ENCODE measurements at regions not wholly inside any gene's neighbourhood (a gene's known extent, or its start where the extent isn't known, plus 50 kb on each side); places are given as distances from the start of the nearest gene placed in this dataset.
"Not testable (repeated sequence)": the region's sequence is repeated elsewhere in the genome, so short reads cannot be mapped to it uniquely, and the experiment has no call there.

- H3K4me3 Mint-ChIP-seq (ENCODE audit: unreplicated experiment), result no peak overlapping the region
- DNase-seq (ENCODE audit: extremely low spot score, unreplicated experiment), result no peak
- TF ChIP-seq, protein P1, sequence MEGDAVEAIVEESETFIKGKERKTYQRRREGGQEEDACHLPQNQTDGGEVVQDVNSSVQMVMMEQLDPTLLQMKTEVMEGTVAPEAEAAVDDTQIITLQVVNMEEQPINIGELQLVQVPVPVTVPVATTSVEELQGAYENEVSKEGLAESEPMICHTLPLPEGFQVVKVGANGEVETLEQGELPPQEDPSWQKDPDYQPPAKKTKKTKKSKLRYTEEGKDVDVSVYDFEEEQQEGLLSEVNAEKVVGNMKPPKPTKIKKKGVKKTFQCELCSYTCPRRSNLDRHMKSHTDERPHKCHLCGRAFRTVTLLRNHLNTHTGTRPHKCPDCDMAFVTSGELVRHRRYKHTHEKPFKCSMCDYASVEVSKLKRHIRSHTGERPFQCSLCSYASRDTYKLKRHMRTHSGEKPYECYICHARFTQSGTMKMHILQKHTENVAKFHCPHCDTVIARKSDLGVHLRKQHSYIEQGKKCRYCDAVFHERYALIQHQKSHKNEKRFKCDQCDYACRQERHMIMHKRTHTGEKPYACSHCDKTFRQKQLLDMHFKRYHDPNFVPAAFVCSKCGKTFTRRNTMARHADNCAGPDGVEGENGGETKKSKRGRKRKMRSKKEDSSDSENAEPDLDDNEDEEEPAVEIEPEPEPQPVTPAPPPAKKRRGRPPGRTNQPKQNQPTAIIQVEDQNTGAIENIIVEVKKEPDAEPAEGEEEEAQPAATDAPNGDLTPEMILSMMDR (IDR thresholded peaks at IDR 0.05), result no peak
- peaks cover 13% of the 10 kb centered on the region for H3K4me1 Mint-ChIP-seq (ENCODE audit: unreplicated experiment)
- no peaks in the 10 kb centered on the region for H3K27me3 Mint-ChIP-seq (ENCODE audit: unreplicated experiment)
- H3K27ac Mint-ChIP-seq (ENCODE audit: unreplicated experiment), result no peak overlapping the region
- no peaks in the 10 kb centered on the region for H3K9me3 Mint-ChIP-seq (ENCODE audit: unreplicated experiment)
- no peaks in the 10 kb centered on the region for H3K36me3 Mint-ChIP-seq (ENCODE audit: unreplicated experiment)
Measured at GRCh38 chr1:82785268-82785790, 984.6 kb downstream of the ADGRL2 start.

DNA sequence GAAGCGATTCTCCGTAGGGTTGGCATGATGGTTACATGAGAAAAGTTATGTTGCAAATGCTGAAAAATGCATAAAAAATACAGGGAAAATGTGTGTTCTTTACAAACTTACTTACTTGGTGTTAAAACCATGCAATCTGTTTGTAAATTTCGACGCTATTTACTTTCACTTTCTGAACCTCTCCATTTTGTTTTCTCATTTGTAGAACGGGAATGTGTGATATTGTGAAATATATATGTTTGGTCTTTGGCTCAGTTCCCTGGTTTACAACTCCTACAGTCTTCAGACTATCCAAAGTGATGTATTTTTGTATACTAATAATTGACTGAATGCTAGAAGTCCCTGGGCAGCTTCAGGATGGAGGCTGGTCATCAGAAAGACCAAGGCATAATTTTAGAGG lies 982.3 kb downstream of the ADGRL2 start:
- H3K4me1 Mint-ChIP-seq (ENCODE audit: unreplicated experiment), result peaks cover 13% of the 10 kb centered on the region
- H3K36me3 Mint-ChIP-seq (ENCODE audit: unreplicated experiment), result no peaks in the 10 kb centered on the region
- TF ChIP-seq, protein P1 (IDR thresholded peaks at IDR 0.05), result no peak
- no peak overlapping the region for H3K27ac Mint-ChIP-seq (ENCODE audit: unreplicated experiment)
- H3K4me3 Mint-ChIP-seq (ENCODE audit: unreplicated experiment), result no peak overlapping the region
- no peaks in the 10 kb centered on the region for H3K9me3 Mint-ChIP-seq (ENCODE audit: unreplicated experiment)
- H3K27me3 Mint-ChIP-seq (ENCODE audit: unreplicated experiment), result no peaks in the 10 kb centered on the region
- DNase-seq (ENCODE audit: extremely low spot score, unreplicated experiment), result no peak

DNA sequence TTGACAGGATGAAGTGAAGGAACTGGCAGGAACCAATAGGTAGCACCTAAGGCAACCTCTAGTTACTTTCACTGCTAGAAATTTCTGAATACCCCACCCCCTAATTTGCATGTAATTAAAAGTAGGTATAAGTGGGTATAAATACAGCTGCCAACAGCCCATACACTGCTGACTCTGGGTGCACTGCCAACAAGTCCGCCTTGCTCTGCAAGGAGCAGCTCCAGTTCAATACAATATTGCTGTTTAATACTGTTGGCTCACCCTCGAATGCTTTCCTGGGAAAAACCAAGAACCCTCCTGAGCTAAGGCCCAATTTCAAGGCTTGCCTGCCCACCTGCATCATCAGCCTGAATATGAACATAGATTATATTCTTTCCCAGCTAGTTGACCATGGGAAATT lies 981.9 kb downstream of the ADGRL2 start:
- no peaks in the 10 kb centered on the region for H3K9me3 Mint-ChIP-seq (ENCODE audit: unreplicated experiment)
- no peaks in the 10 kb centered on the region for H3K36me3 Mint-ChIP-seq (ENCODE audit: unreplicated experiment)
- peaks cover 13% of the 10 kb centered on the region for H3K4me1 Mint-ChIP-seq (ENCODE audit: unreplicated experiment)
- DNase-seq (ENCODE audit: extremely low spot score, unreplicated experiment), result no peak
- no peak overlapping the region for H3K4me3 Mint-ChIP-seq (ENCODE audit: unreplicated experiment)
- TF ChIP-seq, protein P1 (IDR thresholded peaks at IDR 0.05), result no peak
- no peak overlapping the region for H3K27ac Mint-ChIP-seq (ENCODE audit: unreplicated experiment)
- no peaks in the 10 kb centered on the region for H3K27me3 Mint-ChIP-seq (ENCODE audit: unreplicated experiment)

DNA sequence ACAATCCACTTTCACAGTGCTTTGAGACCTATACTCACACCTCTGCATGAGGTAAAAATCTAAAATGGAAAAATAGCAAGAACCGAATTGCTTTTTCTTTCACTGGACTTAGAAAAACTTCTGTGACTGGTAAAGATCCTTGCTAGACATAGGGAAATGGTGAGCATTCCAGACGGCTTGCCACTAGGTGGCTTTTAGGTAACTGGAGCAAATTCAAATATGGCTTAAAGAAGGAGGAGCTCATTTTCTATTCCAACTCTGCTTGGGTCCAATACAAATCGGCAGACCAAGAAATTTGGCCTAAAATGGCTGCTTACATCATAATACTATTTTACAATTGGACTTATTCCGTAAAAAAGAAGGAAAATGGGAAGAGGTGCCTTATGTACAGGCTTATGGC lies 977.9 kb downstream of the ADGRL2 start:
- Mint-ChIP-seq H3K27ac (ENCODE audit: unreplicated experiment) (no peak overlapping the region), H3K36me3 (ENCODE audit: unreplicated experiment) (no peaks in the 10 kb centered on the region), H3K4me1 (ENCODE audit: unreplicated experiment) (no peaks in the 10 kb centered on the region), H3K4me3 (ENCODE audit: unreplicated experiment) (no peak overlapping the region), H3K9me3 (ENCODE audit: unreplicated experiment) (no peaks in the 10 kb centered on the region), H3K27me3 (ENCODE audit: unreplicated experiment) (no peaks in the 10 kb centered on the region)
- TF ChIP-seq, protein P1 (IDR thresholded peaks at IDR 0.05), result peak; percentile 39
- DNase-seq (ENCODE audit: extremely low spot score, unreplicated experiment), result no peak

GRCh38 chr1:82777240-82777639 lies 976.5 kb downstream of the ADGRL2 start:
- Mint-ChIP-seq H3K9me3 (ENCODE audit: unreplicated experiment) (no peaks in the 10 kb centered on the region), H3K36me3 (ENCODE audit: unreplicated experiment) (no peaks in the 10 kb centered on the region), H3K4me1 (ENCODE audit: unreplicated experiment) (no peaks in the 10 kb centered on the region), H3K27ac (ENCODE audit: unreplicated experiment) (no peak overlapping the region), H3K27me3 (ENCODE audit: unreplicated experiment) (no peaks in the 10 kb centered on the region), H3K4me3 (ENCODE audit: unreplicated experiment) (no peak overlapping the region)
- DNase-seq (ENCODE audit: extremely low spot score, unreplicated experiment), result no peak
- TF ChIP-seq, protein P1 (IDR thresholded peaks at IDR 0.05), result no peak

GRCh38 chr1:82776730-82777129 lies 976.0 kb downstream of the ADGRL2 start:
- DNase-seq (ENCODE audit: extremely low spot score, unreplicated experiment); H3K4me3 Mint-ChIP-seq (ENCODE audit: unreplicated experiment); H3K27me3 Mint-ChIP-seq (ENCODE audit: unreplicated experiment); H3K27ac Mint-ChIP-seq (ENCODE audit: unreplicated experiment); H3K9me3 Mint-ChIP-seq (ENCODE audit: unreplicated experiment); H3K4me1 Mint-ChIP-seq (ENCODE audit: unreplicated experiment); H3K36me3 Mint-ChIP-seq (ENCODE audit: unreplicated experiment): not testable (repeated sequence)

Data from osteocyte (in vitro differentiated cells).